ENCODE measurements at regions not wholly inside any gene's neighbourhood (a gene's known extent, or its start where the extent isn't known, plus 50 kb on each side); places are given as distances from the start of the nearest gene placed in this dataset.

- no peak overlapping the region for H3K4me3 ChIP-seq (ENCODE audit: low read length)
- no peak overlapping the region for H3K4me2 ChIP-seq (ENCODE audit: low read length)
- no peaks in the 10 kb centered on the region for H3K9me3 ChIP-seq (ENCODE audit: insufficient read depth, low read length)
- H3K27ac ChIP-seq (ENCODE audit: low read length) = no peak overlapping the region
- H3K36me3 ChIP-seq (replicated peaks; ENCODE audit: low read depth, low read length) = no peaks in the 10 kb centered on the region
- H2AFZ ChIP-seq (ENCODE audit: low read depth, low read length) = no peak overlapping the region
- H4K20me1 ChIP-seq (ENCODE audit: insufficient read depth, low read length) = no peaks in the 10 kb centered on the region
- TF ChIP-seq CTCF (IDR thresholded peaks at IDR 0.05; ENCODE audit: low read depth, low read length) (no peak), EZH2phosphoT487 (IDR thresholded peaks at IDR 0.05; ENCODE audit: low read depth) (no peak)
- H3K4me1 ChIP-seq (ENCODE audit: low read length) = peaks cover 12% of the 10 kb centered on the region
- no peaks in the 10 kb centered on the region for H3K79me2 ChIP-seq (ENCODE audit: low read length)
- no peaks in the 10 kb centered on the region for H3K27me3 ChIP-seq (ENCODE audit: low read depth, low read length)
- no peak overlapping the region for H3K9ac ChIP-seq (ENCODE audit: low read length)
These were observed 820.4 kb downstream of the SLITRK6 start for GRCh38 chr13:84978851-84979250.

- H3K4me1 ChIP-seq (ENCODE audit: low read length) = peaks cover 10% of the 10 kb centered on the region
- H3K4me2 ChIP-seq (ENCODE audit: low read length) = no peak overlapping the region
- H3K79me2 ChIP-seq (ENCODE audit: low read length) = no peaks in the 10 kb centered on the region
- no peaks in the 10 kb centered on the region for H3K27me3 ChIP-seq (ENCODE audit: low read depth, low read length)
- peaks cover 6% of the 10 kb centered on the region for H3K36me3 ChIP-seq (replicated peaks; ENCODE audit: low read depth, low read length)
- H3K27ac ChIP-seq (ENCODE audit: low read length) = no peak overlapping the region
- peaks cover 17% of the 10 kb centered on the region; the same call in 1 of the 2 replicates for H3K9me3 ChIP-seq (ENCODE audit: insufficient read depth, low read length)
- H2AFZ ChIP-seq (ENCODE audit: low read depth, low read length) = 0 out of 2 replicates have a peak overlapping the region, but pooled peaks have one; percentile 19
- TF ChIP-seq CTCF (IDR thresholded peaks at IDR 0.05; ENCODE audit: low read depth, low read length) = no peak
- no peak for TF ChIP-seq EZH2phosphoT487 (IDR thresholded peaks at IDR 0.05; ENCODE audit: low read depth)
- H3K4me3 ChIP-seq (ENCODE audit: low read length) = no peak overlapping the region
- no peak overlapping the region for H3K9ac ChIP-seq (ENCODE audit: low read length)
- H4K20me1 ChIP-seq (ENCODE audit: insufficient read depth, low read length) = no peaks in the 10 kb centered on the region
These were observed 825.6 kb downstream of the SLITRK6 start for GRCh38 chr13:84973661-84974060.

- no peak for TF ChIP-seq EZH2phosphoT487 (IDR thresholded peaks at IDR 0.05; ENCODE audit: low read depth)
- TF ChIP-seq CTCF (IDR thresholded peaks at IDR 0.05; ENCODE audit: low read depth, low read length) = no peak
- Histone ChIP-seq H3K36me3 (replicated peaks; ENCODE audit: low read depth, low read length) (peaks cover 6% of the 10 kb centered on the region), H3K27me3 (ENCODE audit: low read depth, low read length) (no peaks in the 10 kb centered on the region), H3K4me3 (ENCODE audit: low read length) (no peak overlapping the region), H3K9me3 (ENCODE audit: insufficient read depth, low read length) (peaks cover 17% of the 10 kb centered on the region; the same call in 1 of the 2 replicates), H3K27ac (ENCODE audit: low read length) (no peak overlapping the region), H3K9ac (ENCODE audit: low read length) (no peak overlapping the region), H3K4me1 (ENCODE audit: low read length) (peaks cover 10% of the 10 kb centered on the region), H4K20me1 (ENCODE audit: insufficient read depth, low read length) (no peaks in the 10 kb centered on the region), H3K4me2 (ENCODE audit: low read length) (no peak overlapping the region), H2AFZ (ENCODE audit: low read depth, low read length) (no peak overlapping the region), H3K79me2 (ENCODE audit: low read length) (no peaks in the 10 kb centered on the region)
These were observed 826.3 kb downstream of the SLITRK6 start for GRCh38 chr13:84972907-84973306.

GRCh38 chr13:84962849-84963248, 836.4 kb downstream of the SLITRK6 start:
- Histone ChIP-seq H3K27ac (ENCODE audit: low read length) (peak overlapping the region; percentile 40), H4K20me1 (ENCODE audit: insufficient read depth, low read length) (no peaks in the 10 kb centered on the region), H3K79me2 (ENCODE audit: low read length) (no peaks in the 10 kb centered on the region), H2AFZ (ENCODE audit: low read depth, low read length) (no peak overlapping the region), H3K4me1 (ENCODE audit: low read length) (peaks cover 16% of the 10 kb centered on the region), H3K4me3 (ENCODE audit: low read length) (no peak overlapping the region), H3K36me3 (replicated peaks; ENCODE audit: low read depth, low read length) (no peaks in the 10 kb centered on the region), H3K4me2 (ENCODE audit: low read length) (peak overlapping the region; percentile 45), H3K9me3 (ENCODE audit: insufficient read depth, low read length) (no peaks in the 10 kb centered on the region), H3K9ac (ENCODE audit: low read length) (no peak overlapping the region), H3K27me3 (ENCODE audit: low read depth, low read length) (no peaks in the 10 kb centered on the region)
- TF ChIP-seq CTCF (IDR thresholded peaks at IDR 0.05; ENCODE audit: low read depth, low read length) (no peak), EZH2phosphoT487 (IDR thresholded peaks at IDR 0.05; ENCODE audit: low read depth) (no peak)
